Kidney (tissue), 13 donors: ENCODE measurements at regions not wholly inside any gene's neighbourhood (a gene's known extent, or its start where the extent isn't known, plus 50 kb on each side); places are given as distances from the start of the nearest gene placed in this dataset.
"Not testable (repeated sequence)": the region's sequence is repeated elsewhere in the genome, so short reads cannot be mapped to it uniquely, and the experiment has no call there.

ENCODE experiments used
- DNase-seq, 5 donors: peaks; one replicate each; pipeline ENCODE4 v3.0.0-alpha.2; 2013 to 2020
- FAIRE-seq: peaks from 2 replicates; lab custom pipeline; 2012; peaks lifted over from hg19 to GRCh38; lab: Jason Lieb, UNC
- H3K27ac ChIP-seq, 2 donors: one replicate each; pipeline ENCODE4 v1.7.0; 2013; ENCODE audit warnings: low read depth in 2 of 2, low read length in 2 of 2, inconsistent platforms in 1 of 2
- H3K27me3 ChIP-seq: one replicate; pipeline ENCODE4 v1.7.1; 2013; ENCODE audit warnings: low read length, inconsistent platforms; ENCODE audit not compliant: control insufficient read depth, insufficient read depth
- H3K36me3 ChIP-seq, 3 donors: one replicate each; pipeline versions ENCODE4 v1.7.0 to v1.7.1; 2013; ENCODE audit warnings: low read length in 3 of 3, control low read depth in 1 of 3, inconsistent platforms in 1 of 3; ENCODE audit not compliant: insufficient read depth in 3 of 3, control insufficient read depth in 2 of 3
- H3K4me1 ChIP-seq, 3 donors: one replicate each; pipeline versions ENCODE4 v1.7.0 to v1.7.1; 2013; ENCODE audit warnings: low read length in 3 of 3, inconsistent platforms in 1 of 3, low read depth in 1 of 3; ENCODE audit not compliant: control insufficient read depth in 2 of 3, insufficient read depth in 2 of 3
- H3K4me3 ChIP-seq, 3 donors: one replicate each; pipeline versions ENCODE4 v1.7.0 to v1.8.1; 2013; ENCODE audit warnings: low read length in 3 of 3, control low read depth in 1 of 3, inconsistent platforms in 1 of 3
- H3K9ac ChIP-seq, 3 donors: one replicate each; pipeline versions ENCODE4 v1.7.0 to v1.7.1; 2013; ENCODE audit warnings: low read length in 3 of 3, control low read depth in 1 of 3, inconsistent platforms in 1 of 3
- H3K9me3 ChIP-seq, 3 donors: one replicate each; pipeline versions ENCODE4 v1.7.0 to v1.7.1; 2013; ENCODE audit warnings: low read length in 3 of 3, control low read depth in 1 of 3, inconsistent platforms in 1 of 3; ENCODE audit not compliant: control insufficient read depth in 2 of 3, insufficient read depth in 1 of 3
- intact Hi-C: fragments of 100-400 bp; cut with DNase I; formaldehyde crosslinking; loops from one replicate; pipeline ENCODE4 v1.11.1; 2022
- TF ChIP-seq, protein P1 (sequence below): IDR thresholded peaks from 3 replicates; pipeline ENCODE4 v1.5.1; 2012; ENCODE audit warnings: mild to moderate bottlenecking, moderate library complexity, borderline replicate concordance; ENCODE audit not compliant: insufficient read depth; ENCODE audit errors: extremely low read depth
- donor health status: control.
- donor health status: control.
- donor health status: control.
- donor health status: control.
- donor health status: control.
- donor health status: DM: yes; HTN: yes; CAD: no.
- donor health status: Normal renal cell carcinoma (clear cell type).

DNA sequence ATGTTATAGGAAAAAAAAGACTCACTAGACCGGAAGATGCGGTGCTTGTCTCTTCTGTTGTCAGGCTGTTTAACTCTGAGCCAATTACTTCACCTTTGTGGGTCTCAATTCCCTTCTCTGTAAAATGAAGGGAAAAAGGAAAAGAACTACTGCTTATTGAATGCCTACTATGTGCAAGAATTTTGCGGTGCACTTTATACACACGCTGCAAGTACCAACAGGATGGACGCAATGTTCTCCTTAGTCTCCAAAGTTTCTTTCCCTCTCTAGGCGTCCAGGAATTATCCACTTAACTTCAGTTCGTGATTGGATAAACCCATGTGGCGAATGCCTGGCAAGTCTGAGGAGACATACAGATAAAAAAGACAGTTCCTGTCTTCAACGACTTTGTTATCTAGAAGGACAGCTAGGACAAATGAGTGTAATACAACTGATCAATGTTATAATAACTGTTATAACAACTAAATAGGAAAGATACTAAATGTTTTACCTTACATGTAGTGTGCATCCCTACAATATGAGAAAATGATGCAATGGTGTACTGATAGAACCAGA lies 69.0 kb upstream of the JARID2 start:
- DNase-seq (no peak), FAIRE-seq (no peak)
- Histone ChIP-seq H3K4me3 (no peak overlapping the region), H3K27ac (no peak overlapping the region), H3K4me1 (no peaks in the 10 kb centered on the region), H3K9ac (no peak overlapping the region), H3K27me3 (no peaks in the 10 kb centered on the region), H3K9me3 (no peaks in the 10 kb centered on the region), H3K36me3 (no peaks in the 10 kb centered on the region)
- intact Hi-C loops: no loop called here
- TF ChIP-seq, protein P1, sequence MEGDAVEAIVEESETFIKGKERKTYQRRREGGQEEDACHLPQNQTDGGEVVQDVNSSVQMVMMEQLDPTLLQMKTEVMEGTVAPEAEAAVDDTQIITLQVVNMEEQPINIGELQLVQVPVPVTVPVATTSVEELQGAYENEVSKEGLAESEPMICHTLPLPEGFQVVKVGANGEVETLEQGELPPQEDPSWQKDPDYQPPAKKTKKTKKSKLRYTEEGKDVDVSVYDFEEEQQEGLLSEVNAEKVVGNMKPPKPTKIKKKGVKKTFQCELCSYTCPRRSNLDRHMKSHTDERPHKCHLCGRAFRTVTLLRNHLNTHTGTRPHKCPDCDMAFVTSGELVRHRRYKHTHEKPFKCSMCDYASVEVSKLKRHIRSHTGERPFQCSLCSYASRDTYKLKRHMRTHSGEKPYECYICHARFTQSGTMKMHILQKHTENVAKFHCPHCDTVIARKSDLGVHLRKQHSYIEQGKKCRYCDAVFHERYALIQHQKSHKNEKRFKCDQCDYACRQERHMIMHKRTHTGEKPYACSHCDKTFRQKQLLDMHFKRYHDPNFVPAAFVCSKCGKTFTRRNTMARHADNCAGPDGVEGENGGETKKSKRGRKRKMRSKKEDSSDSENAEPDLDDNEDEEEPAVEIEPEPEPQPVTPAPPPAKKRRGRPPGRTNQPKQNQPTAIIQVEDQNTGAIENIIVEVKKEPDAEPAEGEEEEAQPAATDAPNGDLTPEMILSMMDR: no peak

DNA sequence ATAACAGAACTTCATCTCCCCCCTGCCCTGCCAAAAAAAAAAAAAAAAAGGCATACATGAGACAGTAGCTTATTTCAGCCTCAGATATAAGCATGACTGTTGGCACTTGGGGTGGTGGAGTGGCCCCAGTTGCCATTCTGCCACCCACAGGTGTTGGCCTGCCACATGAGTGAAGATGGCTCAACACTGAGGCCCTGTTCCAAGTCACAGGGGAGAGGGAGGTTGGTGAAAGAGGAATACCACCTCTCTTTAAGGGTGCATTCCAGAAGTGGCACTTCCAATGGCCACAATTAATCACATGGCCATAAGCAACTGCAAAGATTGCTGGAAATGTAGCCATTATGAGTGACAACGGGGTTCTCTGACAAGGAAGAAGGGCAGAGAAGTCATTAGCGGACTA lies 61.9 kb upstream of the JARID2 start:
- H3K36me3 ChIP-seq: no peaks in the 10 kb centered on the region
- DNase-seq (no peak), FAIRE-seq (no peak)
- H3K27me3 ChIP-seq: no peaks in the 10 kb centered on the region
- TF ChIP-seq, protein P1: no peak
- intact Hi-C loops: no loop called here
- H3K4me3 ChIP-seq: no peak overlapping the region
- no peak overlapping the region for H3K9ac ChIP-seq
- no peaks in the 10 kb centered on the region for H3K9me3 ChIP-seq
- H3K27ac ChIP-seq: no peak overlapping the region
- no peaks in the 10 kb centered on the region for H3K4me1 ChIP-seq

DNA sequence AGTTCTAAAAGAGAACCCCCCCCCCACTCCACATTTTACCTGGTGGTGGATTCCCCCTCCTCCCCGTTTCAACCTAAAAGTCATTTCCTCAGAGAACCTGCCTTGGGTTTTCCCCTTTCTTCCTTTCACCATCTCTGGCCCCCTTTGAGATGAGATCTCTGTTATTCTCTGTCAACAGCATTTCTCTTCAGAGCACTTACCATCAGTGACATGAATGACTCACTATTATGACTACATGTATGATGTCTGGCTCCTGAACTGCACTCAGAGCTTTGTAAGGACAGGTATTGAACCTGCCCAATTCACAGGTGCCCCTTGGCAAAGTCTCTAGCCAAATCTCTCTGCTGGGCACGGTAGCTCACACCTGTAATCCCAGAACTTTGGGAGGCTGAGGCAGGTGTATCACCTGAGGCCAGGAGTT lies 61.4 kb upstream of the JARID2 start:
- intact Hi-C loops: no loop called here
- Histone ChIP-seq H3K4me3 (no peak overlapping the region), H3K27me3 (no peaks in the 10 kb centered on the region), H3K27ac (no peak overlapping the region), H3K9me3 (no peaks in the 10 kb centered on the region), H3K4me1 (no peaks in the 10 kb centered on the region), H3K36me3 (no peaks in the 10 kb centered on the region), H3K9ac (no peak overlapping the region)
- DNase-seq: no peak
- TF ChIP-seq, protein P1: no peak
- no peak for FAIRE-seq

DNA sequence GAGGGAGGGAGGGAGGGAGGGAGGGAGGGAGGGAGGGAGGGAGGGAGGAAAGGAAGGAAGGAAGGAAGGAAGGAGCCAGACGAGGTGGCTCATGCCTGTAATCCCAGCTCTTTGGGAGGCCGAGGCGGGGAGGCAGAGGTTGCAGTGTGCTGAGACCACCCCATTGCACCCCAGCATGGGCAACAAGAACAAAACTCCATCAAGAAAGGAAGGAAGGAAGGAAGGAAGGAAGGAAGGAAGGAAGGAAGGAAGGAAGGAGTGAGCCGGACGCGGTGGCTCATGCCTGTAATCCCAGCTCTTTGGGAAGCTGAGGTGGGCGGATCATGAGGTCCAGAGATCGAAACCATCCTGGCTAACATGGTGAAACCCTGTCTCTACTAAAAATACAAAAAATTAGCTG lies 60.8 kb upstream of the JARID2 start:
- DNase-seq, intact Hi-C loops, H3K9ac ChIP-seq, FAIRE-seq, H3K36me3 ChIP-seq, H3K4me3 ChIP-seq, H3K9me3 ChIP-seq, H3K27me3 ChIP-seq, H3K4me1 ChIP-seq, H3K27ac ChIP-seq: not testable (repeated sequence)

DNA sequence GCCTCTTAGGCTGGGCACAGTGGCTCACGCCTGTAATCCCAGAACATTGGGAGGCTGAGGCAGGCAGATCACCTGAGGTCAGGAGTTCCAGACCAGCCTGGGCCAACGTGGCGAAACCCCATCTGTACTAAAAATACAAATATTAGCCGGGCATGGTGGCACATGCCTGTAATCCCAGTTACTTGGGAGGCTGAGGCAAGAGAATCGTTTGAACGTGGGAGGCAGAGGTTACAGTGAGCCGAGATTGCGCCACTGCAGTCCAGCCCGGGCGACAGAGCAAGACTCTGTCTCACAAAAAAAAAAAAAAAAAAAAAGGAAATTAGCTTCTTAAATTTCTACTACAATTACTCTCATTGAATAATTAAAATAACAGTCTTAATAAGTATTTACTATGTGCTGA lies 52.4 kb upstream of the JARID2 start:
- H3K9me3 ChIP-seq, H3K9ac ChIP-seq, intact Hi-C loops, H3K4me1 ChIP-seq, H3K4me3 ChIP-seq, DNase-seq, H3K36me3 ChIP-seq, H3K27me3 ChIP-seq, H3K27ac ChIP-seq, FAIRE-seq: not testable (repeated sequence)
